KG1 (cell line): ENCODE measurements at regions not wholly inside any gene's neighbourhood (a gene's known extent, or its start where the extent isn't known, plus 50 kb on each side); places are given as distances from the start of the nearest gene placed in this dataset.
A peak's percentile ranks its signal among the peaks of the same experiment; 100 is the strongest.
"Not testable (repeated sequence)": the region's sequence is repeated elsewhere in the genome, so short reads cannot be mapped to it uniquely, and the experiment has no call there.

ENCODE experiments used
- DNase-seq: peaks from one replicate; lab custom pipeline; 2025; lab: John Stamatoyannopoulos, UW

DNA sequence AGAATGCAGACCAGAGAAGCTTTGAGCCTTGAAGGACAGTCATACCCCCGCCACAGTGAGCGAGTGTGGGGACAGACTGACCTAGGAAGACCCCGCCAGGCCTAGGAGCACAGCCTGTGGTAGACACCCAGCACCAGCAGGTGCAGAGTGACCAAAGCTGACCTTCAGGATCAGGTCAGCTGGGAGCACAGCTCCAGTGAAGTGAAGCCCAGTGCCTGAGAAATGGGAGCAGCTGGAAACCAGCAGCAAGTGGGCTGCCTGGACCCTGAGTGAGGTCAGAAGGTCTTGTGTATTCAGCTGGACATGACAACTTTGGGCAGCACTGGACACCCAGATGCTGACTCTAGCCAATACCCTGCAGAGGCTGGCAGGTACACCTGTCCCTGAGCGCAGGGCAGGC is 268.9 kb downstream of the TEX29 start:
- DNase-seq: no peak

DNA sequence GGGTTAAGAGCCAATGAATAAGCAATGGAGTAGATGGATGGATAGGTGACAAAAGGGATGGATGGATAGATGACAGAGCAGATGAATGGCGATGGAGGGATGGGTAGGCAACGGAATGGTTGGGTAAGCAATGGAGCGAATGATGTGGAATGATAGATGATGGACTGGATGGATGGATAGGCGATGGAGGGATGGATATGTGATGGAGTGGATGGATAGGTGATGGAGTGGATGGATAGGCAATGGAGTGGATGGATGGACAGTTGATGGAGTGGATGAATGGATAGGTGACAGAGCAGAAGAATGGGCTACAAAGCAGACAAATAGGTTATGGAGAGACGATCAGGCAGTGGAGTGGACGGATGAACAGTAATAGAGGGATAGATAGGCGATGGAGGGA is 269.6 kb downstream of the TEX29 start:
- no peak for DNase-seq

GRCh38 chr13:111590796-111591195 is 270.4 kb downstream of the TEX29 start:
- DNase-seq: no peak

- not testable (repeated sequence) for DNase-seq
Observed at GRCh38 chr13:111593490-111593889, 273.0 kb downstream of the TEX29 start.

GRCh38 chr13:111594606-111595005 is 274.2 kb downstream of the TEX29 start:
- no peak for DNase-seq

DNA sequence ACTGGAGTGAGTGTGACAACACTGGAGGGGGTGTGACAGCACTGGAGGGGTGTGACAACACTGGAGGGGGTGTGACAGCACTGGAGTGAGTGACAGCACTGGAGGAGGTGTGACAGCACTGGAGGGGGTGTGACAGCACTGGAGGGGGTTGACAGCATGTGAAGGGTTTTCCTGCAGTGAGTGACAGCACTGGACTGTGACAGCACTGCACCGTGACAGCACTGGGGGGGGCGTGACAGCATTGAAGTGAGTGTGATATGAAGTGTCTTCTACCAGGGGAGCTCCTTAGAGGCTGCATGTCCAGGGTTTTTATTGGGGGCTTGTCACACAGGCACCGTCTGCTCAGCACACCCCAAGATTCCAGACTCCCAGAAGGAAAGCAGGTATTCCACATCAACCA is 274.8 kb downstream of the TEX29 start:
- DNase-seq: no peak

DNA sequence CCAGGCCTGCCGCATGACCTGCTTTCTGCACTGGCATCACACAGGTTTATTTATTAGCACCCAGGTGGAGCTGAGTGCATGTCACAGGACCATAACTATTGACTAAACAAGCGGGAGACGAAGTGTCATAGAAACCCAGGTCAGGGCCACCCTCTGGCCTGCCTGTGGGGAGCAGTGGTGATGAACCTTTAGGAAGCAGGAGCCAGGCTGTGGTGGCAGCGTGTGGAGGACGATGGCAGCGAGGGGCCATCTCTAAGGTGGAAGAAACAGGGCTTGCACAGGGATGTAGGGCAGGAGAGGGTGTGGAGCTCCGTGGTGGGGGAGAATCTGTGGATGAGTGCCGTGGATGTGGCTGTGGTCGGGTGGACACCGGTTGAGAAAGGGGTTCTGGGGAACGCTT is 275.3 kb downstream of the TEX29 start:
- no peak for DNase-seq

- no peak for DNase-seq
Observed at GRCh38 chr13:111597191-111597611, 276.8 kb downstream of the TEX29 start.

DNA sequence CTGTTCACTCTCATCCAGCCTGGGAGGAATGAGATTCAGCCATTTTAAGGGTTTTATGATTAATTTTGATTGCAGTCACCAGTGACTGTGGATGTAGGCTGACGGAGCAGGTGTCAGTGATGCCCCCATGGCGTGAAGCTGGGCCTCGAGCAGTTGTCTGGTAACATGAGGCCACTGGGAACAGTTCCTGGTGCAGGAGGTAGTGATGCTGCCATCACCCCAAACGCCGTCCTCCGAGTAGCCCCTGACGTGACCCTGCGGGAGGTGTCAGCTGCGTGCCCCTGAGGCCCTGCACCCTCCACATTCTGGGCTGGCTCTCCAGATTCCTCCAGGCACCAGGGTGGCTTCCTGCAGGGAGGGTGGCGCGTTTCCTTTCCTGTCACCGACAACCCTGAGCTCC is 277.2 kb downstream of the TEX29 start:
- DNase-seq: no peak

DNA sequence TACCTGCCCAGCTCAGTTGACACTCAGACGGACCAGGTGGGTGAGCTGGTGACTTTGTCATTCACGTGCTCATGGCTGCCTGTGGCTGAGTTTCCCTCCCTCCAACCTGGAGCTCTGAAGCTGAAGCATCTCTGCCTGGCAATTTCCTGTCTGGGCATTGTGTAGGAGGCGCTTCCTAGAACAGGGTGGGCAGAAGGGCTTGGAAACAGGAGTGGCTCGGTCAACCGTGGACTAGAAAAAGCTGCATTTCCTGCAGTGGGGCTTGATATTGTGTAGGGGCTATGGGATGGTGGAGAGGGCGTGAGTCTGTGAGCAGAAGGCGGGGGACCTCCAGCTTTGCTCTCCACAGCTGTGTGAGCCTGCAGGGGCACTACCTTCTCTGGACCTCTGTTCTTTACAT is 278.3 kb downstream of the TEX29 start:
- no peak for DNase-seq

- DNase-seq: no peak
Observed at GRCh38 chr13:111599791-111600190, 279.3 kb downstream of the TEX29 start.

DNA sequence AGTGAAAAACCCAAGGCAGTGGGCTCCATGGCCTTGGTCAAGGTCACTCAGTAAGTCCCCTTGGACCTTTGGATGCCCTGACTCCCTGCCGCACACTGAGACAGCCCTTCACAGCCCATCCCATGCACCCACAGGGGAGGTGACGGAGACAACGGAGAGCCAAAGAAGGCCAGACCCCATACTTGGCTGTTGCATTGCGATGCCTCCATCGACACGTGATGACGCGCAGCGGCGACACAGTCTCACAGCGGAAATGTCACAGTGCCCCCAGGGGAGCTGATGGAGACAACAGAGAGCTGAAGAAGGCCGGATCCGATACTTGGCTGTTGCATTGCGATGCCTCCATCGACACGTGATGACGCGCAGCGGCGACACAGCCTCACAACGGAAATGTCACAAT is 282.4 kb downstream of the TEX29 start:
- DNase-seq: no peak

GRCh38 chr13:111604097-111604496 is 283.7 kb downstream of the TEX29 start:
- no peak for DNase-seq

- no peak for DNase-seq
Observed at GRCh38 chr13:111608556-111608955, 288.1 kb downstream of the TEX29 start.

GRCh38 chr13:111609631-111610030 is 289.2 kb downstream of the TEX29 start:
- no peak for DNase-seq

DNA sequence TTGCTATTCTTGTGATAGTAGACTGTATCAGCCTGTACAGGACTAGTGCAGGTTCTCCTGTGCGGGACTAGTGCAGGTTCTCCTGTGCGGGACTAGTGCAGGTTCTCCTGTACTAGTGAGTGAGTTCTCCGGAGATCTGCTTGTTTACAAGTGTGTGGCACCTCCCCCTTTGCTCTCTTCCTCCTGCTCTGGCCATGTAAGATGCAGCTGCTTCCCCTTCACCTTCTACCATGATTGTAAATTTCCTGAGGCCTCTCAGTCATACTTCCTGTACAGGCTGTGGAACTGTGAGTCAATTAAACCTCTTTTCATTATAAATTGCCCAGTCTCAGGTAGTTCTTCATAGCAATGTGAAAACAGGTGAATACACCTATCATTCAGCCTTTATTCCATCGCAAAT is 289.6 kb downstream of the TEX29 start:
- peak; percentile 41 for DNase-seq

- no peak for DNase-seq
Observed at GRCh38 chr13:111610879-111611278, 290.4 kb downstream of the TEX29 start.

DNA sequence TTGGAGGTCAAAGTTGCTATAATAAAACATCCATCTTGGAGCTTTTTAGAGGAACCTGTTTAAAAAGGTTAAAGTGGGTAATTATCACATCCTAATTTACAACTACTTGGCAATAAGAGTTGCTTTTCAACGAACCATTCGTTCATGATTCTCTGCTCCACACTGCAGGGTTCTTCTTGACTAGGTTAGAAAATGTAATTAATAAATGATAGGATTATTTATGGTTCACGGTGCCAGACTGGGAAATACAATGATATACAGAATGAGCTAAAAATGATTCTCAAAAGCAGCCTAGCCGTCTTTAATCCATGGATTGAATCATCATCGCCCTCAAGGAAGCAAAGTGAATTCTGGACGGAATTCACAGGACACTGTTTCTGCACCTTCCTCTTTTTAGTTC is 291.2 kb downstream of the TEX29 start:
- no peak for DNase-seq

- DNase-seq: no peak
Observed at GRCh38 chr13:111612886-111613285, 292.4 kb downstream of the TEX29 start.

DNA sequence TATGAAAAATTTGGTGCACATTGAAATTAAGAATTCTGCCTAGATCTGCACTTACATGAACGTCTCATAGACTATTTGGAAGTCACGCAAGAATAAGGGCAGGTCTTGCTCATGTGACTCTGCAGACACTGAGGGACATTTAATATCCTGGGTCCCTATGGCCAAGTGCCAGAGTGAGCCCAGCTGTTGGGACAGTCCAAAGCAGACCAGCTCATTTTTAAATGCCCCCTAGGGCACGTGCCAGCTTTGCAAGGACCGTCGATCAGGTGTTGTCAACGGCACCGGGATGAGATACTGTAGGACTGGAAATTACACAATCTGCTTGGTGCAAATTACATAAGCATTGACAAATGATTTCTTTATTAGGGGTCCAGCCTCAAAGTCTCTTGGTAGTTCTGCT is 293.6 kb downstream of the TEX29 start:
- no peak for DNase-seq

DNA sequence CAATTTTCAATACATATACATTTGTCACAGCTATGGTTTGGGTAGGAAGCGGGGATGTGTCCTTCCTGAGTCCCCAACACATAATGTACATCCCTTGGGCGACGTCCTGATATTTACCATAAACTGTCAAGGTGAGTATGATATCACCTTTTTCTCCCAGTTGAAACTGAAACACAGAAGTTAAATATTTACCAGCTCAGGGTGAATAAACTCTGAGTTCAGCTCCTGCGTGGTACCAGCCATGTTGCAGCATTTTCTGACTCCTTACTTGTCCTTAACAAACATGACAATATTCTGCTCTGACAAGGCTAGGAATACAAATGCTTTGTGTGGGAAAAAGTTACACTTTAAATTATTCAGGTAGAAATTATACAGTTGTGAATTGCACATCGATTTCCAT is 294.2 kb downstream of the TEX29 start:
- DNase-seq: no peak

DNA sequence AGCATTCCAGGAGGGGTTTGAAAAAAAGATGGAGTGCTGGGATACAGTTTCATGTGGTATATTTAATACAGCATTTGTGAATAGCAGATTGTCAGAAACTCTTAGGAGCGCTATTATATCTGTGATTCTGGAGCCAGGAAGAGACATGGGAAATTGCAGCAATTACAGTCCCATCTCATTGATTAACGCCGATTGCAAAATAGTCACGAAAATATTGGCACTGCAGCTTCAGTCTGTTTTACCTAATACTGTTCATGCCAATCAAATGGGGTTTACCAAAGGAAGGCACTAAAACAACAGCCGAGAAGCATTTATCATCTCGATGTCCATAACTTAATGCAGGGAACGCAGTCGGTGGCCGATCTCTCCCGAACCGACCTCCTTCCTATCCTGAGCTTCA is 295.8 kb downstream of the TEX29 start:
- DNase-seq: no peak

GRCh38 chr13:111620166-111620565 is 299.7 kb downstream of the TEX29 start:
- no peak for DNase-seq

DNA sequence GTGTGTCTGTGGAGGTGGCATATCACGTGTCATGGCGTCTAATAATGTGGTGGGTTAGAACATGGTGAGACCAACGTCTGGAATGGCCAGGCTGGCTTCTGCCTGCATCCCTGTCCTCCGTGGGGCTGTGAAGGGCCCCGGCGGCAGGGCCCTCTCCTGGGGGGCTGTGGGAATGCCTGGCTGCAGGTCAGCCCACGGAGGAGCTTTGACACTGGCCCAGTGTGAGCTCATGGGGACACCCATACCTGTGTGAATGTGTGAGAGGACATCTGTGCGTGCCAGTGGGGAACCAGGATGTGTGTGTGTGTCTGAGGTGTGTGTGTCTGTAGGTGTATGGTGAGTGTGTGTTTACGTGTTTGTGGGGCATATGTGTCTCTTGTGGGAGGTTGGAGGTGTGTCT is 300.1 kb downstream of the TEX29 start:
- DNase-seq: no peak

DNA sequence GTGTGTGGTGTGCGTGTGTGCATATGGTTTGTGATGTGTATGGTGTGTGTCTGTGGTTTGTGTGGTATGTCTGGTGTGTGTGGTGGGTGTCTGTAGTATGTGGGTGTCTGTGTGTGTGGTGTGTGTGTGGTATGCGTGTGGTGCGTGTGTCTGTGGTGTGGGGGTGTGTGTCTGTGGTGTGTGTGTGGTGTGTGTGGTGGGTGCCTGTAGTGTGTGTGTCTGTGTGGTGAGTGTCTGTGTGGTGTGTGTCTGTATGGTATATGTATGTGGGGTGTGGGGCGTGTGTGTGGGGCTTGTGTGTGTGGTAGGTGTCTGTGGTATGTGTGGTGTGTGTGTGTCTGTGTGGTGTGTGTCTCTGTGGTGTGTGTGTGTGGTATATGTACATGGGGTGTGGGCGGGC is 300.7 kb downstream of the TEX29 start:
- no peak for DNase-seq
